Stimulated activated CD8-positive, alpha-beta memory T cell treated with anti-CD3 and anti-CD28 coated beads, Interleukin-12 subunit alpha, Interleukin-12 subunit beta, amount 100 ng/mL, for 24 hours (primary cell): ENCODE measurements at regions not wholly inside any gene's neighbourhood (a gene's known extent, or its start where the extent isn't known, plus 50 kb on each side); places are given as distances from the start of the nearest gene placed in this dataset.

Experiments
- DNase-seq: peaks from one replicate; pipeline ENCODE4 v3.0.0-alpha.2; 2020; ENCODE audit errors: extremely low read depth

DNA sequence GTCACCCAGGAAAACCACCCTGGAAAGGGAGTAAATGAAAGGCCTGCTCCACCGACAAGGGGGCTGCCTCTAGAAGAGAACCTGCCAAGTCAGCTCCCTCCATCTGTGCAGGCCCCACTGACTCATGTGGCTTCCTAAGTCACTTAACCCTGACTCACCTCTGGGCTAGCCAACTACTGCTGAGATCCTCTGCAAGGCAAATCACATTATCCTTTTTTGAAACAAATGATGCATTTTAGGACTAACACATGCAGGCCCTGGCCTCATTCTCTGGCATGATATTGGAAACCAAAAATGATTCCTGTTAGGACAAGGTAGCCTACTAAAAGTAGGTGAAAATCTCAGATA is 474.6 kb downstream of the EPHA4 start:
- no peak for DNase-seq

DNA sequence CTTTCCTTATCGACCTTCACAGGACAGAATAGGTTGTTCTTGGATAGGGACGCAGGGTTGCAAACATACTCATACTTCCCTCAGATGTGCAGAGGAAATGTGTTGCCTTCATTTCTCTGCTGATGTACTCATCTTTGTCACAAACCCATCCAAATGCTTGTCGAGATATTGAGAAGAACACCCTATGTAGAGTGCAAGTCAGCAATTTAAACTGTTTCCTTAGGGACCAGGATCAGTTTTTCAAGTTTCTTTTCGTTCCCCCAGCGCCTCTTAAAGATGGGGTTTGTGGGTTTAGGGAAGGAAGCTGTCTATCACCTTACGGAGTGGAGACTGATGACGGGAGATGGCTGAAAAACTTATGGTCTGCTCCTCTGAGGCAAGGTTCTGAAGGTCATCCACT is 474.2 kb downstream of the EPHA4 start:
- no peak for DNase-seq

DNA sequence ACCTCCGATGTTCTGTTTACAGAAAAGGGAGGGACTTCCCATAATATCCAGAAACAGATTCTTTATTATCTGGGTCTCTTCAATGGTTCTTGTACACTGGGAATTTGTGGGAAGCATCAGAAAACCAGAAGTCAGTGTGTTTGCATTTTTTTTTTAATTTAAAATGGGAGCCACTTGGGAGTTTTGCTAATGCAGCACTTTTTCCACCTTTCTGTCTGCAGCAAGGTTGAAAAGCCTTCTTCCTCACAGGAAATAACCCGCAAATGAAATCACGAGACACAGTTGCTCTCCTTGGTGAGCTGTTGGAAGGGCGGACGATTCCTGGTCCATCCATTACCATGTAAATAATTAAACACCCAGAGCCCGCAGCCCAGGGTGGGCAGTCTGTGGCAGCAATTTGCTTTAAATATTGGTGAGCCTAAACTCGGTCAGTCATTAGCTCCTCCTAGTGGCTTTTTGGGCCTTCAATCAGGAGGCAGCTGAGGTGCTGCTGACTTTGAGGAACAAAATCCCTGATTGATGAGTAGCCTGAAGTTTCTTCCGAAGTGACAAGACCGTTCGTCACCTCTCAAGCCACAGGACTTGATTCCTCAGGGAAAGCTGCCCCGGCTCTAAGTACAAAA is 471.5 kb downstream of the EPHA4 start:
- no peak for DNase-seq

DNA sequence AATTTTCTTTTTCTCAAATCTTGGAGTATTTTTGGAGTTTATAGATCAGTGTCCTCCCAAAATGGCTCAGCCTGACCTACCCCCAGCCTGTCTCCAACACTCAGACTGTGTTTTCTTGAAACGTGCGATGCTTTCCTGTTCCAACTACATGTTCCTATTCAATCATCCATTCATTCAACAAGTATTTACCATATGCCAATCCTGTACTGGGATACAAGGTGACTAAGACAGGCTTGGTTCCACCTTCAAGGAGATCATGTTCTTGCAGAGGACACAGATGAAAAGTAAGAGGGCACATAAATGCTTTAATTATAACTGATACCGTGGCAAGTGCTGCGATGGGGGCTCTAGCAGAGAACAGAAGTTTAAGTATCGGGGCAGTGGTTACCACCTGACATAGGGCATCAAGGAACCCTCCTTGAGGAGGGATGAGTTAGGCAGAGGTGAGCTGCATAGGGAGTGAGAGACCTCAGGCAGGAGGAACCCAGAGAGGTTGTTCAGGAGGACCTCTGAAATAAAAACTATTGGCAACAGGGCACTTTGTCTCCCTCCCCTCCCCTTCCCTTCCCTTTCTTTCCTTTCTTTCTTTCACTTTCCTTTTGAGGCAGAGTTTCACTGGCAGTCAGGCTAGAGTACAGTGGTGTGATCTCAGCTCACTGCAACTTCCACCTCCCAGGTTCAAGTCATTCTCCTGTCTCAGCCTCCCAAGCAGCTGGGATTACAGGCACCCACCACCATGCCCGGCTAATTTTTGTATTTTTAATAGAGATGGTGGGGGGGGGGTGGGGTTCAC is 469.0 kb downstream of the EPHA4 start:
- no peak for DNase-seq

DNA sequence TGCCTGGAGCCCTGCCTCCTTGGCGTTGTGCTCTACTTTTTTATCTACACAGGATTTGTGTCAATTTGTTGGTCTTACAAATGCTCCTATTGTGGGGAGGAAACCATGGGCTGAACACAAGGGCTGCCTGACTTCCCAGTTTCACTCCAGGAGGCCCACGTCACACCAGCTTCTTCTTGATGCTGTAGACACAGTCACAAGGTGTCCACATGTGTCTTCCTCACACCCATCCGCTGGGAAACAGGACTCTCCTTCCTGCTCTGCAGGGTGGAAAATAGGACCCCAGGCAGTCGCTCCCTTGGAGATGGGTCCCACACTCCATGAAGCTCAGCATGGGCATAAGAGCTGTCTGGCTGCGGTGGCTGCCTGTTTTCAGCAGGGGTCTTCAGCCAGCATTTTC is 468.2 kb downstream of the EPHA4 start:
- DNase-seq: no peak

DNA sequence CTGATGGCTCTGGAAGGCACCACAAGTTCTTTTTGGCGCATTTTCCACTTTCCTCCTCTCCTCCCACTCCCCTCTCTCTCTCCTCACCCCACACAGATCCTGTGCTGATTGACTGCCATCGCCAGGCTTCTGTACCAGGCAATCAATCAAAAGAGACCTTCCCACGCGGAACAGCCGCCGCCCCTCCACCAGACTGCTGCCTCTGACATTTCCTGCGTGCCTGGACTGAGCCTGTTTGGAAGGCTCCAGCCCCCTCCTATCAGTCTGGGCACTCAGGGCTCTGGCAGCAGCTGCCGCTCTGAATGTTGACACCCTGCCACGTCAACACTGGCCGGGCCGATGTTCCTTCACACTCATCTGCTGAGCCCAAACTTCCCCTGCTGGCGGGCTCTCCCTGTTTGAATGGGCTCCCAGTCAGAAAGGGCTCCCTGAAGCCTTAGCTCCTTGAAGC is 467.7 kb downstream of the EPHA4 start:
- DNase-seq: no peak

DNA sequence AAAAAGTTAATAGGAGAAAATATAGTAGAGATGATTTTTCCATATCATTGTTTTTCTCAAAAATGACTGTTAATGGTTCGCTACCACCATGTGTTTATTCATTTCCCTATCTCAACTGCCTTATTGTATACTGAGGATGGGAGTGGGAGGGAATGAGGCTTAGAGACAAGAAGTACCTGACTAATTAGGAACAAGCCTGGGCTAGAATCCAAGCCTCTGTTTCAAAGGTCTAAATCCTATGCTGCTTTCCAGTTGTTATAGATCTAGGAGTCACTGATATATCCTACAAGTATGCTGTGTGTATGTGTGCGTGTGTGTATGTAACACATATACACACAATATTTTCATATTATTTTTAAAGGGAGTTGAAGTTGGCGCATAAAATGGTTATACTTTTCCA is 465.9 kb downstream of the EPHA4 start:
- DNase-seq: no peak

DNA sequence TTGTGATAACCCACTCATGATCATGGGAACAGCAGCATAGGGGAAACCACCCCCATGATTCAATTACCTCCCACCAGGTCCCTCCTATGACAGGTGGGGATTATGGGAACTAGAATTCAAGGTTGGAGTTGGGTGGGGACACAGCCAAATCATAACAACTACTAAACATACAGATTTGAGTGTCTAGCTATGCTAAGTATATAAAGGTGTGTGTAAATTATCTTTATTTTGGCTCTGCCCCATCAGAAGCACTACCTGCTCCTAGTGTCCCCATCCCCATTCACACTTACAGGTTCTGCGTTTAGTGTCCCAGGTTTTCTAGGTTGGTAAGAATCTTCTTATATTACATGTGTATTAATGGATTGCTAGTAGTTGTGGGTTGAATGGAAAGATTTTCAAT is 464.7 kb downstream of the EPHA4 start:
- no peak for DNase-seq

DNA sequence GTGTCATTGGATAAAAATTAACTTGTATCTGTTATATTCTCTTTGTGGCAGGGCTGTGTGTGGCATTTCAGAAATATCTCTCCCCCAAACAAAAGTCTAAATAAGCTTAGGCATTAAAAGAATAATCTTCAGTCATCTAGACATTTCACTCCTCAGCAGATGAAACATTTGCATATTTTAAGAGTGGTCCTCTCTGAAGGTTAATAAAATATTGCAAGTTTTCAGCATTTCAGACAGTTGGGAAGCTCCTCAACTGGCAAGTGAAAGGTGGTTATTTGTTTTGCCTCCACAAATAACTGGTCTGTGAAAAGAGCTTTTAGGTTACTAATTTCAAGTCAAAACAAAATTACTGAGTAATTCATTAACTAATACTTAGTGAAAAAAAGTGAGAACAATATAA is 462.6 kb downstream of the EPHA4 start:
- DNase-seq: no peak

DNA sequence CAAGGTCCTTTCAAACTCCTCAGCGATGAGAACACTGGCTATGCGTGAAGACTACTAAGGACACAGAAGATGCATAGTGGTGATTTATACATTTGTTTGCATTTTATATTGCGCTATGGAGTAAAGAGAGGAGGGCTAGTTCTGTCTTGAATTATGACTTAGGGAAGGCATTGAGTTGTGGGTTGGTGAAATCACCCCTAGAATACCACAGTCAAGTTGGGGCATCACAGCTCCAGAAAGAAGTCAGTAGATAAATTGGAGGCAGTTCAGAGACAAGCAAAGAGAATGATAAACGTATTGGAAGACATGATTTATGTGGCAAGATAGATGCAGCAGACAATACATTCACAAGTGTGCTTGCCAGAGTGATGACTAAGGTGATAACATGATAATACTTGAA is 460.4 kb downstream of the EPHA4 start:
- no peak for DNase-seq

DNA sequence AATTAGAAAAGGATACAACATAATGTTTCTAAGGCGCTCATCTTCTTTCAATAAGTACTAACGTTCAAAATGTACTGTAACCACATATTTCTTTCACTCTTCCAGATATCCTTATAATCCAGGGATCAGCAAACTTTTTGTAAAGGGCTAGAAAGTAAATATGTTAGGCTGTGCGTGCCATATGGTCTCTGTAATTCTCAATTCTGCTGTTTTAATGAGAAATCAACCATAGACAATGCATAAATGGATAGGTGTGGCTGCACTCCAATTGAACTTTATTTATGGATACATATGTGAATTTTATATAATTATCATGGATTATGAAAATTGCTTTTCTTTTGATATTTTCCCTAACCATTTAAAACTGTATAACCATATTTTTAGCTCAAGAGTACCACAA is 459.4 kb downstream of the EPHA4 start:
- DNase-seq: no peak

DNA sequence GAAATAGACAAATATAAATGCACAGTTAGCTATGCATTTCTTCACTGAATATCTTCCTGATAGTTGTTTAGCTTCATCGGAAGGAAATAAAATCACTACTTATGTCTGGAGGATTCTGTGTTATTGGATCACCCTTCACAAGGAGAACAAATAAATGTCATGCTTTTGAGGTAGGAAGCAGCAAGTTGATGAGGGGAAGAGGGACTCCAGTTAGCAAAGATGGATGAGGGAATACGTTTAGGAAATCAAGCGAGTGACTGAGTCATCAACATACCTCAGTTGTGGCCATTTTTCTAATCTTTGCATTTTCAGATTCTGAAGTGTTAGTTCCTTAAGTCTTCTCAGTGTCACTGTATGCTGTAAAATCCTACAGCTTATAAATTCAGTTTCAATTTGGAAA is 456.2 kb downstream of the EPHA4 start:
- no peak for DNase-seq

DNA sequence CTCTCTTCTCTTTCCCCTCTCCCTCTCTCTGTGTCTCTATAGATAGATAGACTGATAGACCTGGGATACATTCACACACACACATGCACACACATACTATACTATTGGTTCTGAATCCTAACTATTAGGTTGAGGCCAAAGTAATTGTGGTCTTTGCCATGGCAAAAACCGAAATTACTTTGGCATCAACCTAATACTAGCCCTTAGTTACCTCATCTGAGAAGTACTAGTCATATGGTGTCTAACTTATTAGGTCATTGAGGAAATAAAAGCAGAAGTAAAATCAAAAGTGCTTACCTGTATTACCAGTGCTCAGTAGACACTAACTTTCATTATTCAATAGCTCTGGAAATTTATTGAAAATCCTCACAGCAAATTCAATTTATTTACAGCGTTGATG is 451.5 kb downstream of the EPHA4 start:
- DNase-seq: no peak

DNA sequence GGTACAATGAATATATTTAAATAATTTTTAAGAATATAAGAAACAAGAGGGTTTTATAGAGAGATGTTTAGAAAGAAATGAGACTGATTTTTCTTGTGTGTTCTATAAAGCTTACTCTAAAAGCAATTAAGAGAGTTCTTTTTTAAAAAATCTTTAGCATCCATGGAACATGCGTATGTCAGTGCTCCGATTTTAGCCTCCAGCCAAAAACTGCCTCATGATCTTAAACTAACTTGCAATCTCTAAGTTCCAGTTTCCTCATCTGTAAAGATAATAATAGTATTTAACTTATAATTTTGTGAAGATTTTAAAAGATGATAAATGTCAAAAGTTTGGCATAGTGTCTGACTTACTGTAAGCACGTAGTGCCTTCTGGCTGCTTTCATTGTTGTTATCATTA is 448.7 kb downstream of the EPHA4 start:
- no peak for DNase-seq

DNA sequence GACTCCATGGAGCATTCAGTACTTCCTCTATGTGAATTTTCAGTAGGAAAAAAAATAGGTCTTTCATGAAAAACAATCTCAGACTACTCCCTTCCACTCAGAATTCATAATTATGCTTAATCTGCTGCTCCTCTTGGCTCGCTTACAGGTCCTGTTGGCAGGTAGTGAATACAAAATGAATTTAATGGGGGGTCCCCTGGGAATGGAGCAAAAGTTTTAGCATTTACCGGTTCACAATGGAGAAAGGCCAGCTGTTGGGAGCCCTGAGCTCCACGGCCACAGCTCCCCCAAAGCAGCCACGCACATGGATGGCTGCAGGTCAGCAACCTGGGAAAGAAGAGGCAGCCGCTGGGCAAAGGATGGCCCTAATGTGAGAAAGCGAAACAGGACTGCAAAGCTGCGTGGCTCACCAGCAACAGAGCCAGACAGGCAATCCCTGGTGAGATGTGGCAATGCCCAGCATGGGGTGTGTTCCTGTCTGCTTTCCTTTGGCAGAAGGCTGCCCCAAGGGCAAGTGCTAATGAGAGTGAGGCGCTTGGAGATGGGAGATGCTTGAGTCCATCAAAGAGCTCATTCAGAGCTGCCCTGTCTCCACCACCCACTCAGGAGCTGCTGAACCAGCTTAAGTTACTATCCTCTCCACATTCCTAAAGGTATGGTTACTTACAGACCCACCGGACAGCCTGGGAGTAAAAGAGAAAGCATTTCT is 447.4 kb downstream of the EPHA4 start:
- DNase-seq: no peak

DNA sequence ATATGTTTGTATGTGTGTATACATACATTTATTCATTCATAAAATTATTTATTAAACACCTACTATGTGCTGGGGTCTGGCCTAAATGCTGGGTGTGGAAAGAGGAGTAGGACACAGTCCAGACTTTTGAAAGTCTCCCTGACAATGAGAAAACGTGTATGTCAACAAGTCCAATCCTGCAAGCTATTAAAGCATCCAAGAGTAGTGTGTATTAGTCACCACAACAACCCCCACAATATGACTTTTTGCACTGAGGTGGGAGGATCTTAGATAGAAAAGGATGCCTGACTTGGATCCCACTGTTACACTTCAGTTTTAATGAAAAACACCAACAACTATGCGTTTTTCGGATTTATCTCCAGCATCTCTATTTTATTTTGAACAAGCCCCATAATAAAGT is 446.4 kb downstream of the EPHA4 start:
- DNase-seq: no peak

DNA sequence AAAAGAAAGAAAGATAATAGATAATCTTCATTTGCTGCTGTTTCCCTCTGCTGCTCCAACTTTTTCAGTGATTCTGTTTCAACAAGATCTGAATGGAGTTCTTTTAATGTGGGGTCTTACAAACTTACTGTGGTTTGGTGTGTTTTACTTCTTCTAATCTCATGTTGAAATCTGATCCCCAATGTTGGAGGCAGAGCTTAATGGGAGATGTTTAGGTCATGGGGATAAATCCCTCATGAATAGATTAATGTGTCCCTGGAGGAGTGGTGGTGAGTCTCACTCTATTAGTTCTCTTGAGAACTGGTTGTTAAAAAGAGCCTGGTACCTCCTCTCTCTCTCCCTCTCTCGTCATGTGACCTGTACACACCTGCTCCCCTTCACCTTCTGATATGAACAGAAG is 442.4 kb downstream of the EPHA4 start:
- DNase-seq: no peak

DNA sequence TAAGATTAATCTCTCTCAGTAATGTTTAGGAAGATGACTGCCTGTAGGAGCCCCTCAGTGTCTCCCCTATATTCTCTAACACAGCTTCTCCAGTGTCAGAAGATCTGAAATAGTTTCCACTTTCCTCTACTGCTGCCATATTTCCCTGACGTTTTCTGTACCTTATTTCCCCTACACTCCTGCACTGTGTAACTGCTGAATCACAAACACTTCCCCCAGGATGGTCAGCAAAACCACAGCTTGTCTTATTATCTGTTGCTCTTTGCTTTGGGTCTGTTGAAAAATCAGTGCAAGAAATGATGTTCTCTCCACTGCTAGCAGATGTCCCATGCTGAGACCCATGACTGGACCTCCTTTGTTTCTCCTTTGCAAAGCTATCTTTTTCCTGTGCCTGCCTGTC is 441.7 kb downstream of the EPHA4 start:
- DNase-seq: no peak

DNA sequence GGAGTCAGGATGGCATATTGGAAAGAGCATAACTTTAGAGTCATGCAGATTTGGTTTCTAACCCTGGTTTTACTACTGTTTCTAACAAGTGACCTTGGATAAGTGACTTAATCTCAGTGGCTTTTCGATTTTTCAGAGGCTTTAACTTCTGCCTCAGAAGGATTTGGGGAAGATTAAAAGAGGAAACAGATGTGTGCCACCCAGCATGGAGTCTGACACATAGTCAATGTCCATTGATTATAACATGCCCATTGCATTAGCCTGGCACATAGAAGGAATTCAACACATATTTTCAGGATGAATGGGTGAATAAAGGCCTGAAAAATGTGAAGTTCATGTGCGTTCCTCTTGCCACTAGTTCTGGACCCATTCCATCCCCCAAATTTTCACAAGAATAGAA is 438.2 kb downstream of the EPHA4 start:
- no peak for DNase-seq

DNA sequence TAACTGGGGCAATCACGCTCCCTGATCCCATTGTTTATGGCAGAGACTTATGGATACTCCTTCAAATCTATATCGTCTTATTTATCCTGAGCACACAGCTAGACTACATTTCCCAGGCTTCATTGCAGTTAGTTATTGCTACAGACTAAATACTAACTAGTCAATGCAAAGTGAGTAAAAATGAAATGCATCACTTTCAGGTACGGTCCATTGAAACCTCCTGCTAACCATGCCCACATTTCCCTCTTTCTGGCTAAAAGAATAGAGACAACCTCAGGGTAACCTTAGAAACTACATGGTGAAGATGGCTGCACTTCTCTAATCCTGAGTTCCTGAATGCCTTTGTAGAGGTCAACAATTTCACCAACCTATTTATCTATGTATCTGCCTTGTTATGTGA is 437.4 kb downstream of the EPHA4 start:
- no peak for DNase-seq

DNA sequence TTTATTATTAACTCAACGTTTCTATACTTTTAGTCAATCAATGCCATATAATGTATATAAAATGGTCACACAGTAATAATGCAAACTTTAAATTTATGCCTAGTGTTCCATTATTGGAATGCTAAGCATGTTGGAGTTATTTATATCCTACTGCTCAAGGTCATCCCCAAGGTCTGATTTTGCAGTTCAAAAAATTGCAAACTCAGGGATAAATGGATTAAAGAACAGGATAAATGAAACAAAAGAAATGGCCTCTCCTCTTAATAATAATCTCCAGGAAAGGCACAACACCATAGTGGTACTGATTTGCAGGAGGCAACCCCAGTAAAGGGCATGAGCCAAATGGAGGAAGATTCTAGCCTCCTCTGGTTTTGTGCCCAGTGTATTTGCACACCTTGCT is 436.4 kb downstream of the EPHA4 start:
- no peak for DNase-seq

DNA sequence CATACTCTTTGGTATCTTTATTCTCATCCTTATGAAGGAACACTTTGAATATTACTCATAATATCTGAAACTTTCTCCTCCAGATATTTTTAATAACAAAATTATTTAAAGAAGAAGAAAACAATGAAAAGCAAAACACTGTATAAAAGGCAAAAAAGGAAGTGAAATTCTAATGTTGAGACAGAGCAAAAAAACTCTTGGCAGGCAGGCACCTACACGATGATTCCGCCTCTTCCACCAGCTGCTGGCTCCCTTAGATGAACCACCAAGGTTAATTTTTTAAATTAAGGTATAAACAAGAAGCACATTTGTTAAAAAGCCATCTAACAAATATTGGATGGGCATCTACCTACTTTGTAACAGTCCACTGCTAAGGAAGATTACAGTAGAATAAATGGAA is 434.7 kb downstream of the EPHA4 start:
- no peak for DNase-seq

DNA sequence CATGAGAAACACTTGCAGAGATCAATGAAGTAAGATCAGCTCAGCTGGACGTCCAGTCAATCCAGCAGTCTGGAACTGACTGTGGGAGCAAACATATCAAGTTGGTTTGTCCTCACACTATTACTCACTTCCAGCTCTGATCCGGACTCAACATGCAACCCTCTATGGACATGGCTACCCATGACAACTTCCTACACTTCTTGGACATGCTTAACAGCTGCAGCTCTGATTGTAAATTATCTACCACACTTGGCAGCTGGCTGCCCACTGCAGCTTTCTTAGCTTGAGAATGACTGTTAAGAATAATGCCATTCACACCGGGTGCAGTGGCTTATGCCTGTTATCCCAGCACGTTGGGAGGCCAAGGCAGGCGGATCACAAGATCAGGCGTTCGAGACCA is 429.8 kb downstream of the EPHA4 start:
- DNase-seq: no peak
